T-cell (primary cell): ENCODE measurements at regions not wholly inside any gene's neighbourhood (a gene's known extent, or its start where the extent isn't known, plus 50 kb on each side); places are given as distances from the start of the nearest gene placed in this dataset.

Experiments used
- ATAC-seq, 4 experiments: fragments of 200-7000 bp in 3 of 4; fragments of 150-1000 bp in 1 of 4; cut with Tn5 transposase; replicated peaks in 1 of 4; 1 replicate in 3 of 4; 2 replicates in 1 of 4; pipeline ENCODE4 v1.10.0; 2021; ENCODE audit warnings: moderate library complexity in 3 of 4, mild to moderate bottlenecking in 2 of 4, moderate number of reproducible peaks in 1 of 4
- CTCF ChIA-PET, 2 donors: fragments of 300-600 bp; sonication (Branson Sonifier 250); formaldehyde crosslinking; loops; one replicate each; lab custom pipeline; 2022; ENCODE audit warnings: antibody characterized with exemption in 2 of 2; lab: Charles Lee
- POLR2A ChIA-PET, 2 donors: fragments of 300-600 bp; sonication (Branson Sonifier 250); formaldehyde crosslinking; loops; one replicate each; lab custom pipeline; 2022; ENCODE audit warnings: antibody characterized with exemption in 2 of 2; lab: Charles Lee
- DNase-seq, 35 experiments: peaks; one replicate each; pipeline versions ENCODE4 v3.0.0 to v3.0.0-alpha.2; 2013 to 2023
- H3K27ac ChIP-seq: one replicate; pipeline ENCODE4 v1.5.1; 2013; ENCODE audit warnings: low read length
- H3K27me3 ChIP-seq, 2 experiments: replicated peaks in 1 of 2; 1 replicate in 1 of 2; 2 replicates in 1 of 2; pipeline versions ENCODE4 v1.6.1 to v1.7.0; 2013; ENCODE audit warnings: low read length in 1 of 2, mixed read lengths in 1 of 2; ENCODE audit not compliant: control insufficient read depth in 2 of 2, insufficient read depth in 2 of 2; ENCODE audit errors: extremely low read depth in 1 of 2
- H3K36me3 ChIP-seq, 2 donors: 1 replicate in 1 of 2; 2 replicates in 1 of 2; pipeline versions ENCODE4 v1.6.1 to v1.7.0; 2013; ENCODE audit warnings: low read length in 1 of 2; ENCODE audit not compliant: control insufficient read depth in 2 of 2, insufficient read depth in 1 of 2; ENCODE audit errors: extremely low read depth in 1 of 2
- H3K4me1 ChIP-seq, 2 experiments: 1 replicate in 1 of 2; 2 replicates in 1 of 2; pipeline versions ENCODE4 v1.6.1 to v1.7.0; 2013; ENCODE audit warnings: low read length in 2 of 2, mixed read lengths in 1 of 2; ENCODE audit not compliant: insufficient read depth in 2 of 2, control insufficient read depth in 1 of 2; ENCODE audit errors: extremely low read depth in 1 of 2
- H3K4me3 ChIP-seq, 2 donors: 1 replicate in 1 of 2; 2 replicates in 1 of 2; pipeline versions ENCODE4 v1.5.1 to v1.7.0; 2013; ENCODE audit warnings: mild to moderate bottlenecking in 2 of 2, low read length in 1 of 2, moderate library complexity in 1 of 2; ENCODE audit not compliant: control insufficient read depth in 1 of 2; ENCODE audit errors: extremely low read depth in 1 of 2
- H3K9me3 ChIP-seq: 2 replicates; pipeline ENCODE4 v1.7.0; 2013
- H3K27ac Mint-ChIP-seq, 2 donors: one replicate each; pipeline ENCODE4 v1.8.0; 2020 to 2021; ENCODE audit warnings: mild to moderate bottlenecking in 2 of 2, mixed read lengths in 2 of 2
- H3K27me3 Mint-ChIP-seq, 2 donors: one replicate each; pipeline ENCODE4 v1.8.0; 2021 to 2022; ENCODE audit warnings: mixed read lengths in 2 of 2
- H3K36me3 Mint-ChIP-seq: one replicate; pipeline ENCODE4 v1.8.0; 2021; ENCODE audit warnings: mixed read lengths
- H3K4me1 Mint-ChIP-seq, 3 donors: one replicate each; pipeline ENCODE4 v1.8.0; 2020 to 2022; ENCODE audit warnings: mixed read lengths in 3 of 3, mild to moderate bottlenecking in 1 of 3
- H3K4me3 Mint-ChIP-seq, 3 donors: one replicate each; pipeline ENCODE4 v1.8.0; 2020 to 2022; ENCODE audit warnings: mild to moderate bottlenecking in 3 of 3, mixed read lengths in 3 of 3, moderate library complexity in 3 of 3
- H3K9me3 Mint-ChIP-seq, 3 donors: one replicate each; pipeline ENCODE4 v1.8.0; 2020 to 2022; ENCODE audit warnings: mixed read lengths in 3 of 3
- WGBS: methylation state at CpG from one replicate; pipeline ENCODE4 v1.1.5; 2013; ENCODE audit warnings: missing lambda C conversion rate; ENCODE audit not compliant: insufficient coverage; 5-methylcytosine and 5-hydroxymethylcytosine counted together

DNA sequence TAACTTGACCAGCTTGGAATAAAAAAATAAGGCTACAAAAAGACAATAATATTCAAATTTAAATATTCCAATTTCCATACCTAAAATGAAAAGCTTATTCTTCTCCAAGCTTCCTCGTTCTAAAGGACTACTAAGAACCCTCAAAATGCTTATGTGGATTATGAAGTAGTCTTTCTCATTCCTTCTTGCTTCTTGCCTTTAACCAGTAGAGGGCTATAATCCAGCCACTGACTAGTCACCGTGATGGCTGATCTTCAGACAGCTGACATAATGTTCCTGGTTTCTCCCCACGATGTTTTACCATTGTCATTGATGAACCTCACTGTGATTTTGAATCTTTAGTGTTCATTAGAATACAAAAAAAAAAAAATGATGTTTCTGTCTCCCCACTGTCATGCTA is 515.3 kb downstream of the TLE1 start:
- H3K9me3 ChIP-seq = no peaks in the 10 kb centered on the region
- H3K9me3 Mint-ChIP-seq = peaks cover 4 to 24% (median 4%) of the 10 kb centered on the region in 3 donors
- WGBS = 100% methylated on average over 1 of the region's 3 CpGs

DNA sequence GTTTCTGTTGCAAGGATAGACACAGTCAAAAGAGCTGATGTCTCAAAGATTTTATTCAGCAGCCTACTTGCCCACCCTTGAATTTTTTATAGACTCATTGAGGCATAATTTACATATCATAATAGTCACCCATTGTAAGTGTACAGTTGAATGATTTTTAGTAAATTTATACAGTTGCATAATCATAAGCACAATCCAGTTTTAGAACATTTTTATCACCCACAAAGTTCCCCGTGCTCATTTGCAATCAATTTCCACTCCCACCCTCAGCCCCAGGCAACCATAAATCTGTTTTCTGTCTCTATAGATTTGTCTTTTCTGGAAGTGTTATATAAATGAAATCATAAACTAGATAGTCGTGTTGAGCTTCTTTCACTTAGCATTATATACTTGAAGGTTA is 517.7 kb downstream of the TLE1 start:
- Mint-ChIP-seq H3K9me3 (peaks cover 8 to 17% (median 8%) of the 10 kb centered on the region in 3 donors), H3K4me3 (no peak overlapping the region), H3K27me3 (no peaks in the 10 kb centered on the region), H3K4me1 (no peaks in the 10 kb centered on the region), H3K36me3 (no peaks in the 10 kb centered on the region), H3K27ac (no peak overlapping the region)
- Histone ChIP-seq H3K9me3 (no peaks in the 10 kb centered on the region), H3K4me1 (no peaks in the 10 kb centered on the region), H3K27ac (no peak overlapping the region), H3K36me3 (no peaks in the 10 kb centered on the region), H3K27me3 (no peaks in the 10 kb centered on the region), H3K4me3 (no peak overlapping the region)
- no CpG with 5 or more reads among the region's 2 CpGs for WGBS
- ChIA-PET CTCF (no interaction called here), POLR2A (no interaction called here)
- no peak for DNase-seq
- no peak for ATAC-seq

More for the DNA sequence above, 515.3 kb downstream of the TLE1 start:
- H3K36me3 ChIP-seq = no peaks in the 10 kb centered on the region
- no peaks in the 10 kb centered on the region for H3K27me3 ChIP-seq
- POLR2A ChIA-PET = no interaction called here
- Mint-ChIP-seq H3K27ac (no peak overlapping the region), H3K4me3 (no peak overlapping the region), H3K4me1 (no peaks in the 10 kb centered on the region), H3K36me3 (no peaks in the 10 kb centered on the region), H3K27me3 (no peaks in the 10 kb centered on the region)
- no peak overlapping the region for H3K27ac ChIP-seq
- CTCF ChIA-PET = no interaction called here
- no peaks in the 10 kb centered on the region for H3K4me1 ChIP-seq
- H3K4me3 ChIP-seq = no peak overlapping the region
- DNase-seq (no peak), ATAC-seq (no peak)

DNA sequence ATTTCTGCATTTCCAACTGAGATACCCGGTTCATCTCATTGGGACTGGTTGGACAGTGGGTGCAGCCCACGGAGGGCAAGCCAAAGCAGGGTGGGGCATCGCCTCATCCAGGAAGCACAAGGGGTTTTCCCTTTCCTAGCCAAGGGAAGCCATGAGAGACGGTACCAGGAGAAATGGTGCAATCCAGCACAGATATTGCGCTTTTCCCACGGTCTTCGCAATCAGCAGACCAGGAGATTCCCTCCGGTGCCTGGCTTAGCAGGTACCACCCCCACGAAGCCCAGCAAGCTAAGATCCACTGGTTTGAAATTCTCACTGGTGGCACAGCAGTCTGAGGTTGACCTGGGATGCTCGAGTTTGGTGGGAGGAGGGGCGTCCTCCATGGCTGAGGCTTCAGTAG is 527.0 kb downstream of the TLE1 start:
- POLR2A ChIA-PET = no interaction called here
- Histone ChIP-seq H3K4me3 (no peak overlapping the region), H3K27me3 (no peaks in the 10 kb centered on the region), H3K27ac (no peak overlapping the region), H3K4me1 (no peaks in the 10 kb centered on the region), H3K9me3 (no peaks in the 10 kb centered on the region), H3K36me3 (no peaks in the 10 kb centered on the region)
- Mint-ChIP-seq H3K4me3 (no peak overlapping the region), H3K4me1 (no peaks in the 10 kb centered on the region), H3K36me3 (no peaks in the 10 kb centered on the region), H3K27ac (no peak overlapping the region), H3K9me3 (peaks cover 18 to 27% (median 20%) of the 10 kb centered on the region in 3 donors), H3K27me3 (no peaks in the 10 kb centered on the region)
- 81% methylated on average over 10 of the region's 11 CpGs for WGBS
- DNase-seq = no peak
- CTCF ChIA-PET = no interaction called here
- no peak for ATAC-seq

DNA sequence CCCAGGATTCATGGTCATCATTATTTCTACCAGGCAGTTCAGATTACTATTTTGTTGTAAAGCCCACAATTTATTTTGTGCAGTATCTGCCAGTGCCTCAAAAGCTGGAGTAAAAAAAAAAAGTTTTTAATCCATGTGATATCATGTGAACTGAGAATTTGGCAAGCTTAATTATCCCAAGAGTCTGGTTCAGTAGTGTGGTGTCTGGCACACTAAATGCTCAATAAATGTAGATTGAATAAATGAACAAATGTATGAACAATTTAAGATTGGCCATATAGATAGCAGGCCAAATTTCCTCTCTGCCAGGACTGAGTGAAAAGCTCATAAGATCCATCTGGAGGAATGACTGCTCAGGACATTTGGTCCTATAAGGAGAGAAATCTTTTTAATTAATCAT is 533.0 kb downstream of the TLE1 start:
- no peak for ATAC-seq
- H3K27me3 ChIP-seq = no peaks in the 10 kb centered on the region
- CTCF ChIA-PET = no interaction called here
- no peak overlapping the region for H3K4me3 Mint-ChIP-seq
- H3K9me3 Mint-ChIP-seq = peaks cover 3 to 10% (median 4%) of the 10 kb centered on the region in 3 donors
- H3K4me1 Mint-ChIP-seq = no peaks in the 10 kb centered on the region
- H3K27ac ChIP-seq = no peak overlapping the region
- no peaks in the 10 kb centered on the region for H3K36me3 Mint-ChIP-seq
- no peaks in the 10 kb centered on the region for H3K36me3 ChIP-seq
- H3K27ac Mint-ChIP-seq = no peak overlapping the region
- no peak overlapping the region for H3K4me3 ChIP-seq
- POLR2A ChIA-PET = no interaction called here
- no peaks in the 10 kb centered on the region for H3K9me3 ChIP-seq
- no peaks in the 10 kb centered on the region for H3K27me3 Mint-ChIP-seq
- no peaks in the 10 kb centered on the region for H3K4me1 ChIP-seq
- no peak for DNase-seq

DNA sequence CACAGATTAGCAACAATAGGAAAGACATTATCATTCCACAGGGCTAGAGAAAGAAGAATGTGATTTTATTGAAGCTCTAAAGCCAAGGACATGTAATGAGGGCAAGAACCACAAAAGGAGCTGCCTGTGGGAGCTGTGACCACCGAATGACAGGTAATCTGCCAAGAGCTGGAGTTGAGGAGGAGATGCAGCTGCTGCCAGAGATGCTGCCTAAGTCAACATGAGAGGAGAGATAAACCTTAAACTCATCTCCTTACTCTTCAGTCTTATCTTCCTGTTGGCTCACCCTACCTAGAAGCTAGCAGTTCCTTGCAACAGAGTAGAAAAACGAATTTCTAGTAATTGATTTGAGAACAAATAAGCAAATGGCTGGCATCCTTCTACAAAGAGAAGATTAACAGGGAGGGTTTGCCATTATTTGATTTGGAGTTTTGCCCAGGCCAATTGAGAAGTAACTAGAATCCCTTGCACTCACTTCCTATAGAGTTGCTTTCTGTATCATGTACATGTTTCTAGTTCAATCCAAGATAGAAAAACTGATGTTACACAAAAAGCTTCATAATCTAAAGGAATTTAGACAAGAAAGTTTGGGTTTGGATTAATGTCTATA is 539.2 kb downstream of the TLE1 start:
- Histone ChIP-seq H3K27me3 (no peaks in the 10 kb centered on the region), H3K9me3 (no peaks in the 10 kb centered on the region), H3K4me3 (no peak overlapping the region), H3K4me1 (peaks cover 0 to 8% of the 10 kb centered on the region in 2 experiments), H3K36me3 (no peaks in the 10 kb centered on the region), H3K27ac (no peak overlapping the region)
- Mint-ChIP-seq H3K36me3 (no peaks in the 10 kb centered on the region), H3K4me3 (no peak overlapping the region), H3K4me1 (no peaks in the 10 kb centered on the region), H3K27ac (no peak overlapping the region), H3K27me3 (no peaks in the 10 kb centered on the region), H3K9me3 (peaks cover 0 to 17% (median 0%) of the 10 kb centered on the region in 3 donors)
- ATAC-seq (no peak), DNase-seq (no peak)
- ChIA-PET POLR2A (no interaction called here), CTCF (no interaction called here)
- WGBS = no CpG with 5 or more reads among the region's 2 CpGs

DNA sequence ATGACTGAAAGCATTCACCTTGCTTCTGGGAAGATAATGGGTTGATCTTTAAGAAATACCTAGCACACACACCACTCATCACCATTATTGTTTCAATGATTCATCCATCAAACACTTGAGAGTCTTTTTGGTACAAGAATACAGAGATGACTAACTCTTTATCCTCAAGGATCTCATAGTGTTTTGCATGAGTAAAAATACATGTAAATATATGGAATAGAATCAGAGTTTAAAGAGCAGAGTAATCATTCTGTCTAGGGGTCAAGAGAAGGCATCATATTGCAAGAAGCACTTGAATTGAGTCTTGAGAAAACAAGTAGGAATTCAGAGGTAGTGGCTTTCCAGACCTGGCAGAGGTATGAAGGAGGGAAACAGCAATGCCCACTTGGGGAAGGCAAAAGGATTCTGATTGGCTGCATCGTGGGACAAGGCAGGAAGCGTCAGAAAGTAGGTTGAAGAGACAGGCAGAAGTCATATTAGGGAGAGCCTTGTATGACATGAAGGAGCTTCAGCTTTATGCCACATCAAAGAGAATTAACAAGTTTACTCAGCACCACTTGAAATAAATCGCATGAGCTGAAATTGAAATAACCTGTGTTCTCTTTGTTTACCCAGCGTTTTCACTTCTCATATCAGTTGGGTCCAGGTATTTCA is 542.5 kb downstream of the TLE1 start:
- peaks cover 0 to 17% (median 0%) of the 10 kb centered on the region in 3 donors for H3K9me3 Mint-ChIP-seq
- Histone ChIP-seq H3K36me3 (no peaks in the 10 kb centered on the region), H3K4me1 (peaks cover 0 to 8% of the 10 kb centered on the region in 2 experiments), H3K9me3 (no peaks in the 10 kb centered on the region), H3K27me3 (no peaks in the 10 kb centered on the region), H3K27ac (no peak overlapping the region), H3K4me3 (no peak overlapping the region)
- no CpG with 5 or more reads among the region's 4 CpGs for WGBS
- POLR2A ChIA-PET = no interaction called here
- no peaks in the 10 kb centered on the region for H3K36me3 Mint-ChIP-seq
- CTCF ChIA-PET = no interaction called here
- no peak for DNase-seq
- no peaks in the 10 kb centered on the region for H3K27me3 Mint-ChIP-seq
- no peaks in the 10 kb centered on the region for H3K4me1 Mint-ChIP-seq
- no peak for ATAC-seq
- no peak overlapping the region for H3K27ac Mint-ChIP-seq
- H3K4me3 Mint-ChIP-seq = no peak overlapping the region
